ENCODE measurements at regions not wholly inside any gene's neighbourhood (a gene's known extent, or its start where the extent isn't known, plus 50 kb on each side); places are given as distances from the start of the nearest gene placed in this dataset.

DNA sequence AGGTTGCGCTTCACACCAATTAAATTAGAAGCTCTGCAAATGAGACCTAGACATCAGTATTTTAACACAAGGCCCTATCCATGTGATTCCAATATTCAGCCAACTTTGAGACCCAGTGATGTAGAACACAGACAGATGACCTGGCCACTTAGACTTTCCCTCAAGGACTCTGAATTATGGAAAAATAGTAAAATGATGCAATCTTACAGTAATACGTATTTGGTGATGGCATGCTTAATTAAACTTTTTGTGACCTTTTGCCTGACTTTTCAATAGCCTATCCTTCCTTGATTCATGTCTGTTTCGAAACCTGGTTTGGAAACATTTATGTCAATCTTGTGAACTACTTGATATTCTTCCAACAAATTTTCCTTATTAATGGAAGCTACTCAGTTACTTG lies 521.2 kb downstream of the KCNA4 start:
- Histone ChIP-seq H3K4me2 (ENCODE audit: low read length) (no peak overlapping the region), H3K27ac (ENCODE audit: low read depth, low read length) (no peak overlapping the region), H3K27me3 (ENCODE audit: insufficient read depth, low read length) (no peaks in the 10 kb centered on the region), H3K9ac (ENCODE audit: low read length) (no peak overlapping the region), H3K4me3 (ENCODE audit: insufficient read depth, low read depth, low read length) (no peak overlapping the region), H3K79me2 (ENCODE audit: insufficient read depth, low read length) (no peaks in the 10 kb centered on the region), H3K36me3 (ENCODE audit: insufficient read depth, low read length) (no peaks in the 10 kb centered on the region), H4K20me1 (ENCODE audit: insufficient read depth, low read length) (no peaks in the 10 kb centered on the region), H3K4me1 (ENCODE audit: insufficient read depth, low read length) (no peaks in the 10 kb centered on the region), H3K9me3 (ENCODE audit: insufficient read depth, low read depth, low read length) (no peaks in the 10 kb centered on the region), H2AFZ (ENCODE audit: low read depth, low read length) (no peak overlapping the region)
- Mint-ChIP-seq H3K27me3 (ENCODE audit: low read depth, unreplicated experiment) (no peaks in the 10 kb centered on the region), H3K4me1 (ENCODE audit: low read depth, unreplicated experiment) (peaks cover 2% of the 10 kb centered on the region), H3K9me3 (ENCODE audit: unreplicated experiment) (no peaks in the 10 kb centered on the region), H3K27ac (ENCODE audit: unreplicated experiment) (no peak overlapping the region), H3K36me3 (ENCODE audit: low read depth, unreplicated experiment) (no peaks in the 10 kb centered on the region), H3K4me3 (ENCODE audit: unreplicated experiment) (no peak overlapping the region)
- FAIRE-seq = no peak
- no peak for DNase-seq (ENCODE audit: low read depth)
- TF ChIP-seq EZH2 (IDR thresholded peaks at IDR 0.05; ENCODE audit: insufficient read depth, low read length) (no peak), CTCF (IDR thresholded peaks at IDR 0.05; ENCODE audit: insufficient read depth, low read depth, low read length) (no peak)

- Histone ChIP-seq H3K4me3 (ENCODE audit: insufficient read depth, low read depth, low read length) (no peak overlapping the region), H3K27ac (ENCODE audit: low read depth, low read length) (no peak overlapping the region), H3K36me3 (ENCODE audit: insufficient read depth, low read length) (no peaks in the 10 kb centered on the region), H3K4me2 (ENCODE audit: low read length) (no peak overlapping the region), H3K79me2 (ENCODE audit: insufficient read depth, low read length) (no peaks in the 10 kb centered on the region), H2AFZ (ENCODE audit: low read depth, low read length) (no peak overlapping the region), H3K27me3 (ENCODE audit: insufficient read depth, low read length) (no peaks in the 10 kb centered on the region), H3K9ac (ENCODE audit: low read length) (no peak overlapping the region), H4K20me1 (ENCODE audit: insufficient read depth, low read length) (no peaks in the 10 kb centered on the region), H3K4me1 (ENCODE audit: insufficient read depth, low read length) (no peaks in the 10 kb centered on the region), H3K9me3 (ENCODE audit: insufficient read depth, low read depth, low read length) (no peaks in the 10 kb centered on the region)
- Mint-ChIP-seq H3K27me3 (ENCODE audit: low read depth, unreplicated experiment) (no peaks in the 10 kb centered on the region), H3K4me3 (ENCODE audit: unreplicated experiment) (no peak overlapping the region), H3K4me1 (ENCODE audit: low read depth, unreplicated experiment) (peaks cover 2% of the 10 kb centered on the region), H3K9me3 (ENCODE audit: unreplicated experiment) (no peaks in the 10 kb centered on the region), H3K36me3 (ENCODE audit: low read depth, unreplicated experiment) (no peaks in the 10 kb centered on the region), H3K27ac (ENCODE audit: unreplicated experiment) (no peak overlapping the region)
- DNase-seq (ENCODE audit: low read depth) = no peak
- FAIRE-seq = no peak
- TF ChIP-seq CTCF (IDR thresholded peaks at IDR 0.05; ENCODE audit: insufficient read depth, low read depth, low read length) = no peak
- no peak for TF ChIP-seq EZH2 (IDR thresholded peaks at IDR 0.05; ENCODE audit: insufficient read depth, low read length)
Observed at GRCh38 chr11:29490938-29491337, 525.9 kb downstream of the KCNA4 start.

GRCh38 chr11:29486301-29486700 lies 530.5 kb downstream of the KCNA4 start:
- H3K79me2 ChIP-seq (ENCODE audit: insufficient read depth, low read length) = no peaks in the 10 kb centered on the region
- H4K20me1 ChIP-seq (ENCODE audit: insufficient read depth, low read length) = no peaks in the 10 kb centered on the region
- DNase-seq (ENCODE audit: low read depth) = no peak
- Mint-ChIP-seq H3K36me3 (ENCODE audit: low read depth, unreplicated experiment) (no peaks in the 10 kb centered on the region), H3K27ac (ENCODE audit: unreplicated experiment) (no peak overlapping the region), H3K4me1 (ENCODE audit: low read depth, unreplicated experiment) (peaks cover 2% of the 10 kb centered on the region), H3K4me3 (ENCODE audit: unreplicated experiment) (no peak overlapping the region), H3K27me3 (ENCODE audit: low read depth, unreplicated experiment) (no peaks in the 10 kb centered on the region), H3K9me3 (ENCODE audit: unreplicated experiment) (no peaks in the 10 kb centered on the region)
- H3K9me3 ChIP-seq (ENCODE audit: insufficient read depth, low read depth, low read length) = no peaks in the 10 kb centered on the region
- H3K4me1 ChIP-seq (ENCODE audit: insufficient read depth, low read length) = no peaks in the 10 kb centered on the region
- no peaks in the 10 kb centered on the region for H3K36me3 ChIP-seq (ENCODE audit: insufficient read depth, low read length)
- no peak overlapping the region for H3K27ac ChIP-seq (ENCODE audit: low read depth, low read length)
- no peak overlapping the region for H3K4me2 ChIP-seq (ENCODE audit: low read length)
- no peak overlapping the region for H2AFZ ChIP-seq (ENCODE audit: low read depth, low read length)
- H3K4me3 ChIP-seq (ENCODE audit: insufficient read depth, low read depth, low read length) = no peak overlapping the region
- TF ChIP-seq CTCF (IDR thresholded peaks at IDR 0.05; ENCODE audit: insufficient read depth, low read depth, low read length) (no peak), EZH2 (IDR thresholded peaks at IDR 0.05; ENCODE audit: insufficient read depth, low read length) (no peak)
- H3K9ac ChIP-seq (ENCODE audit: low read length) = no peak overlapping the region
- FAIRE-seq = no peak
- H3K27me3 ChIP-seq (ENCODE audit: insufficient read depth, low read length) = no peaks in the 10 kb centered on the region
